ENCODE measurements at regions not wholly inside any gene's neighbourhood (a gene's known extent, or its start where the extent isn't known, plus 50 kb on each side); places are given as distances from the start of the nearest gene placed in this dataset.

GRCh38 chr1:173400387-173400995, 76.6 kb upstream of the PRDX6 start:
- Histone ChIP-seq H4K20me1 (ENCODE audit: insufficient read depth, low read depth, low read length) (no peaks in the 10 kb centered on the region), H3K4me1 (ENCODE audit: low read length) (peaks cover 8% of the 10 kb centered on the region), H3K4me2 (ENCODE audit: low read depth, low read length, poor library complexity, severe bottlenecking) (no peak overlapping the region), H2AFZ (ENCODE audit: low read length) (no peak overlapping the region), H3K27ac (ENCODE audit: low read length) (no peak overlapping the region), H3K79me2 (ENCODE audit: low read length) (no peaks in the 10 kb centered on the region), H3K9ac (ENCODE audit: low read length) (no peak overlapping the region), H3K4me3 (ENCODE audit: low read length) (no peak overlapping the region), H3K9me3 (ENCODE audit: low read length) (no peaks in the 10 kb centered on the region), H3K36me3 (ENCODE audit: insufficient read depth, low read length) (no peaks in the 10 kb centered on the region), H3K27me3 (ENCODE audit: low read length) (no peaks in the 10 kb centered on the region), H3K9me2 (replicated peaks; ENCODE audit: insufficient read depth, low read length) (no peaks in the 10 kb centered on the region)
- DNase-seq = no peak

GRCh38 chr1:173403996-173404395, 73.1 kb upstream of the PRDX6 start:
- H3K9me3 ChIP-seq (ENCODE audit: low read length) = no peaks in the 10 kb centered on the region
- H3K27me3 ChIP-seq (ENCODE audit: low read length) = no peaks in the 10 kb centered on the region
- no peak overlapping the region for H3K4me2 ChIP-seq (ENCODE audit: low read depth, low read length, poor library complexity, severe bottlenecking)
- H2AFZ ChIP-seq (ENCODE audit: low read length) = no peak overlapping the region
- no peaks in the 10 kb centered on the region for H3K36me3 ChIP-seq (ENCODE audit: insufficient read depth, low read length)
- DNase-seq = no peak
- no peaks in the 10 kb centered on the region for H3K9me2 ChIP-seq (replicated peaks; ENCODE audit: insufficient read depth, low read length)
- H3K9ac ChIP-seq (ENCODE audit: low read length) = no peak overlapping the region
- no peak overlapping the region for H3K4me3 ChIP-seq (ENCODE audit: low read length)
- no peaks in the 10 kb centered on the region for H4K20me1 ChIP-seq (ENCODE audit: insufficient read depth, low read depth, low read length)
- H3K4me1 ChIP-seq (ENCODE audit: low read length) = peaks cover 15% of the 10 kb centered on the region
- H3K27ac ChIP-seq (ENCODE audit: low read length) = no peak overlapping the region
- H3K79me2 ChIP-seq (ENCODE audit: low read length) = no peaks in the 10 kb centered on the region

GRCh38 chr1:173405281-173405680, 71.9 kb upstream of the PRDX6 start:
- no peak overlapping the region for H2AFZ ChIP-seq (ENCODE audit: low read length)
- no peak overlapping the region for H3K4me2 ChIP-seq (ENCODE audit: low read depth, low read length, poor library complexity, severe bottlenecking)
- H3K27me3 ChIP-seq (ENCODE audit: low read length) = no peaks in the 10 kb centered on the region
- no peaks in the 10 kb centered on the region for H4K20me1 ChIP-seq (ENCODE audit: insufficient read depth, low read depth, low read length)
- no peaks in the 10 kb centered on the region for H3K9me3 ChIP-seq (ENCODE audit: low read length)
- H3K79me2 ChIP-seq (ENCODE audit: low read length) = no peaks in the 10 kb centered on the region
- H3K4me1 ChIP-seq (ENCODE audit: low read length) = peaks cover 28% of the 10 kb centered on the region
- no peak overlapping the region for H3K4me3 ChIP-seq (ENCODE audit: low read length)
- no peak for DNase-seq
- no peaks in the 10 kb centered on the region for H3K36me3 ChIP-seq (ENCODE audit: insufficient read depth, low read length)
- H3K9ac ChIP-seq (ENCODE audit: low read length) = no peak overlapping the region
- H3K9me2 ChIP-seq (replicated peaks; ENCODE audit: insufficient read depth, low read length) = no peaks in the 10 kb centered on the region
- H3K27ac ChIP-seq (ENCODE audit: low read length) = no peak overlapping the region

- Histone ChIP-seq H3K27ac (ENCODE audit: low read length) (no peak overlapping the region), H3K79me2 (ENCODE audit: low read length) (no peaks in the 10 kb centered on the region), H3K9me3 (ENCODE audit: low read length) (no peaks in the 10 kb centered on the region), H3K4me1 (ENCODE audit: low read length) (peaks cover 32% of the 10 kb centered on the region), H3K4me2 (ENCODE audit: low read depth, low read length, poor library complexity, severe bottlenecking) (no peak overlapping the region), H3K9ac (ENCODE audit: low read length) (no peak overlapping the region), H4K20me1 (ENCODE audit: insufficient read depth, low read depth, low read length) (no peaks in the 10 kb centered on the region), H3K36me3 (ENCODE audit: insufficient read depth, low read length) (no peaks in the 10 kb centered on the region), H2AFZ (ENCODE audit: low read length) (no peak overlapping the region), H3K27me3 (ENCODE audit: low read length) (no peaks in the 10 kb centered on the region), H3K4me3 (ENCODE audit: low read length) (no peak overlapping the region), H3K9me2 (replicated peaks; ENCODE audit: insufficient read depth, low read length) (no peaks in the 10 kb centered on the region)
- DNase-seq = no peak
Observed at GRCh38 chr1:173405834-173406233, 71.3 kb upstream of the PRDX6 start.

GRCh38 chr1:173406783-173407230, 70.3 kb upstream of the PRDX6 start:
- H3K4me2 ChIP-seq (ENCODE audit: low read depth, low read length, poor library complexity, severe bottlenecking) = peak overlapping the region; percentile 55
- peak overlapping the region; percentile 31; the same call in 1 of the 2 replicates for H3K9ac ChIP-seq (ENCODE audit: low read length)
- no peak overlapping the region for H3K27ac ChIP-seq (ENCODE audit: low read length)
- H3K4me1 ChIP-seq (ENCODE audit: low read length) = peaks cover 32% of the 10 kb centered on the region
- H2AFZ ChIP-seq (ENCODE audit: low read length) = no peak overlapping the region
- no peaks in the 10 kb centered on the region for H3K9me2 ChIP-seq (replicated peaks; ENCODE audit: insufficient read depth, low read length)
- H3K27me3 ChIP-seq (ENCODE audit: low read length) = no peaks in the 10 kb centered on the region
- DNase-seq = no peak
- H3K36me3 ChIP-seq (ENCODE audit: insufficient read depth, low read length) = no peaks in the 10 kb centered on the region
- H3K4me3 ChIP-seq (ENCODE audit: low read length) = peak overlapping the region; percentile 49; the same call in 1 of the 2 replicates
- H3K9me3 ChIP-seq (ENCODE audit: low read length) = no peaks in the 10 kb centered on the region
- H4K20me1 ChIP-seq (ENCODE audit: insufficient read depth, low read depth, low read length) = no peaks in the 10 kb centered on the region
- H3K79me2 ChIP-seq (ENCODE audit: low read length) = no peaks in the 10 kb centered on the region

GRCh38 chr1:173407846-173408245, 69.3 kb upstream of the PRDX6 start:
- no peak overlapping the region for H3K4me3 ChIP-seq (ENCODE audit: low read length)
- H3K9ac ChIP-seq (ENCODE audit: low read length) = no peak overlapping the region
- no peak for DNase-seq
- H2AFZ ChIP-seq (ENCODE audit: low read length) = no peak overlapping the region
- no peaks in the 10 kb centered on the region for H3K27me3 ChIP-seq (ENCODE audit: low read length)
- no peaks in the 10 kb centered on the region for H3K79me2 ChIP-seq (ENCODE audit: low read length)
- no peaks in the 10 kb centered on the region for H3K9me3 ChIP-seq (ENCODE audit: low read length)
- H3K4me1 ChIP-seq (ENCODE audit: low read length) = peaks cover 32% of the 10 kb centered on the region
- no peak overlapping the region for H3K4me2 ChIP-seq (ENCODE audit: low read depth, low read length, poor library complexity, severe bottlenecking)
- no peak overlapping the region for H3K27ac ChIP-seq (ENCODE audit: low read length)
- H4K20me1 ChIP-seq (ENCODE audit: insufficient read depth, low read depth, low read length) = no peaks in the 10 kb centered on the region
- H3K9me2 ChIP-seq (replicated peaks; ENCODE audit: insufficient read depth, low read length) = no peaks in the 10 kb centered on the region
- no peaks in the 10 kb centered on the region for H3K36me3 ChIP-seq (ENCODE audit: insufficient read depth, low read length)

GRCh38 chr1:173408886-173409285, 68.2 kb upstream of the PRDX6 start:
- Histone ChIP-seq H3K4me1 (ENCODE audit: low read length) (peaks cover 41% of the 10 kb centered on the region), H3K36me3 (ENCODE audit: insufficient read depth, low read length) (no peaks in the 10 kb centered on the region), H3K4me2 (ENCODE audit: low read depth, low read length, poor library complexity, severe bottlenecking) (peak overlapping the region; percentile 49), H3K9me2 (replicated peaks; ENCODE audit: insufficient read depth, low read length) (no peaks in the 10 kb centered on the region), H3K9ac (ENCODE audit: low read length) (no peak overlapping the region), H4K20me1 (ENCODE audit: insufficient read depth, low read depth, low read length) (no peaks in the 10 kb centered on the region), H3K27ac (ENCODE audit: low read length) (no peak overlapping the region), H3K79me2 (ENCODE audit: low read length) (no peaks in the 10 kb centered on the region), H2AFZ (ENCODE audit: low read length) (no peak overlapping the region), H3K4me3 (ENCODE audit: low read length) (no peak overlapping the region), H3K9me3 (ENCODE audit: low read length) (no peaks in the 10 kb centered on the region), H3K27me3 (ENCODE audit: low read length) (no peaks in the 10 kb centered on the region)
- DNase-seq = no peak

- H3K27ac ChIP-seq (ENCODE audit: low read length) = no peak overlapping the region
- H3K4me3 ChIP-seq (ENCODE audit: low read length) = no peak overlapping the region
Observed at GRCh38 chr1:173409613-173410012, 67.5 kb upstream of the PRDX6 start.

More at GRCh38 chr1:173409613-173410012, 67.5 kb upstream of the PRDX6 start:
- H3K4me2 ChIP-seq (ENCODE audit: low read depth, low read length, poor library complexity, severe bottlenecking) = peak overlapping the region; percentile 49
- H3K27me3 ChIP-seq (ENCODE audit: low read length) = no peaks in the 10 kb centered on the region
- no peaks in the 10 kb centered on the region for H4K20me1 ChIP-seq (ENCODE audit: insufficient read depth, low read depth, low read length)
- H3K9ac ChIP-seq (ENCODE audit: low read length) = no peak overlapping the region
- H3K9me2 ChIP-seq (replicated peaks; ENCODE audit: insufficient read depth, low read length) = no peaks in the 10 kb centered on the region
- H2AFZ ChIP-seq (ENCODE audit: low read length) = no peak overlapping the region
- no peaks in the 10 kb centered on the region for H3K36me3 ChIP-seq (ENCODE audit: insufficient read depth, low read length)
- no peaks in the 10 kb centered on the region for H3K79me2 ChIP-seq (ENCODE audit: low read length)
- peaks cover 41% of the 10 kb centered on the region for H3K4me1 ChIP-seq (ENCODE audit: low read length)
- H3K9me3 ChIP-seq (ENCODE audit: low read length) = no peaks in the 10 kb centered on the region
- DNase-seq = peak; percentile 77

Data from Karpas-422 (cell line).